IMR-90 (cell line): ENCODE measurements at regions not wholly inside any gene's neighbourhood (a gene's known extent, or its start where the extent isn't known, plus 50 kb on each side); places are given as distances from the start of the nearest gene placed in this dataset.

Experiments
- ATAC-seq: fragments of 200-7000 bp; cut with Tn5 transposase; 2 replicates; pipeline ENCODE4 v1.9.1; 2020; ENCODE audit warnings: low read depth, mild to moderate bottlenecking, moderate library complexity
- BruUV-seq: library from RNA; stranded (reverse); fragments of 400-500 nt; replicated peaks from 2 replicates; lab custom pipeline; 2021; lab: Mats Ljungman, UMichigan
- CTCF ChIA-PET: fragments of 300-600 bp; formaldehyde crosslinking; extraction: SDS; loops from one replicate; lab custom pipeline; 2021; ENCODE audit warnings: antibody characterized with exemption; lab: Yijun Ruan, JAX
- POLR2A ChIA-PET: fragments of 300-600 bp; sonication (Branson Sonifier 250); formaldehyde crosslinking; loops from one replicate; lab custom pipeline; 2022; ENCODE audit warnings: antibody characterized with exemption; ENCODE audit not compliant: unreplicated experiment; lab: Charles Lee
- DNase-seq: peaks from one replicate; pipeline ENCODE4 v3.0.0; 2013
- H2AFZ ChIP-seq: replicated peaks from 2 replicates; pipeline ENCODE3; 2013; ENCODE audit warnings: low read length, mild to moderate bottlenecking; ENCODE audit not compliant: poor library complexity
- H2AK5ac ChIP-seq: 2 replicates; pipeline ENCODE4 v1.6.1; 2013; ENCODE audit warnings: low read depth, low read length, inconsistent platforms
- H2AK9ac ChIP-seq: replicated peaks from 2 replicates; pipeline ENCODE3; 2013; ENCODE audit warnings: mild to moderate bottlenecking, low read depth, low read length, moderate library complexity; ENCODE audit not compliant: poor library complexity
- H2BK120ac ChIP-seq: 2 replicates; pipeline ENCODE4 v1.6.1; 2013; ENCODE audit warnings: low read depth, low read length, inconsistent platforms
- H2BK15ac ChIP-seq: 3 replicates; pipeline ENCODE4 v1.6.1; 2013; ENCODE audit warnings: low read depth, low read length, inconsistent platforms
- H2BK20ac ChIP-seq: 2 replicates; pipeline ENCODE4 v1.6.1; 2013; ENCODE audit warnings: low read depth, mild to moderate bottlenecking, inconsistent platforms, low read length, moderate library complexity
- H2BK5ac ChIP-seq: 2 replicates; pipeline ENCODE4 v1.6.1; 2013; ENCODE audit warnings: mild to moderate bottlenecking, low read depth, low read length, inconsistent platforms; ENCODE audit not compliant: poor library complexity, severe bottlenecking
- H3K14ac ChIP-seq: replicated peaks from 2 replicates; pipeline ENCODE4 v1.6.1; 2013; ENCODE audit warnings: low read depth, low read length, inconsistent platforms
- H3K18ac ChIP-seq: 2 replicates; pipeline ENCODE4 v1.6.1; 2013; ENCODE audit warnings: low read depth, low read length, control low read depth
- H3K23ac ChIP-seq: 2 replicates; pipeline ENCODE4 v1.6.1; 2013; ENCODE audit warnings: low read depth, low read length, inconsistent platforms
- H3K27ac ChIP-seq: 2 replicates; pipeline ENCODE4 v1.5.1; 2013; ENCODE audit warnings: mild to moderate bottlenecking, control low read depth, low read length; ENCODE audit not compliant: insufficient read depth
- H3K27me3 ChIP-seq: 2 replicates; pipeline ENCODE4 v1.6.1; 2013; ENCODE audit warnings: low read length; ENCODE audit not compliant: control insufficient read depth, insufficient read depth
- H3K36me3 ChIP-seq: 2 replicates; pipeline ENCODE4 v1.6.1; 2013; ENCODE audit warnings: low read length, mixed read lengths; ENCODE audit not compliant: control insufficient read depth, insufficient read depth
- H3K4ac ChIP-seq: 2 replicates; pipeline ENCODE4 v1.6.1; 2013; ENCODE audit warnings: low read depth, low read length, inconsistent platforms
- H3K4me1 ChIP-seq: 2 replicates; pipeline ENCODE4 v1.6.1; 2013; ENCODE audit warnings: low read length, mixed read lengths; ENCODE audit not compliant: control insufficient read depth, insufficient read depth
- H3K4me2 ChIP-seq: 2 replicates; pipeline ENCODE4 v1.6.1; 2013; ENCODE audit warnings: low read depth, mild to moderate bottlenecking, control low read depth, low read length, moderate library complexity
- H3K4me3 ChIP-seq: 2 replicates; pipeline ENCODE4 v1.5.1; 2013; ENCODE audit warnings: low read depth, mild to moderate bottlenecking, control low read depth, low read length, moderate library complexity; ENCODE audit not compliant: insufficient read depth
- H3K56ac ChIP-seq: 2 replicates; pipeline ENCODE4 v1.6.1; 2013; ENCODE audit warnings: low read length, inconsistent platforms; ENCODE audit not compliant: insufficient read depth; ENCODE audit errors: extremely low read depth
- H3K79me1 ChIP-seq, 2 experiments: 2 replicates each; pipeline ENCODE4 v1.6.1; 2013; ENCODE audit warnings: low read length in 2 of 2, inconsistent platforms in 1 of 2, low read depth in 1 of 2
- H3K9ac ChIP-seq: 2 replicates; pipeline ENCODE4 v1.6.1; 2013; ENCODE audit warnings: low read depth, low read length, control low read depth
- H3K9me1 ChIP-seq: 2 replicates; pipeline ENCODE4 v1.6.1; 2013; ENCODE audit warnings: low read length, inconsistent platforms; ENCODE audit not compliant: insufficient read depth
- H3K9me3 ChIP-seq: 2 replicates; pipeline ENCODE4 v1.6.1; 2013; ENCODE audit warnings: low read length; ENCODE audit not compliant: control insufficient read depth, insufficient read depth
- H4K20me1 ChIP-seq: 2 replicates; pipeline ENCODE4 v1.6.1; 2013; ENCODE audit warnings: low read length, inconsistent platforms; ENCODE audit not compliant: insufficient read depth
- H4K5ac ChIP-seq: 2 replicates; pipeline ENCODE4 v1.6.1; 2013; ENCODE audit warnings: mild to moderate bottlenecking, low read depth, low read length, control low read depth
- H4K8ac ChIP-seq, 2 experiments: 2 replicates each; pipeline ENCODE4 v1.6.1; 2013; ENCODE audit warnings: low read depth in 2 of 2, low read length in 2 of 2, control low read depth in 1 of 2, inconsistent platforms in 1 of 2
- H4K91ac ChIP-seq: 2 replicates; pipeline ENCODE4 v1.6.1; 2013; ENCODE audit warnings: low read depth, low read length, inconsistent platforms; ENCODE audit not compliant: insufficient read depth
- CEBPB ChIP-seq: IDR thresholded peaks from 2 replicates; pipeline ENCODE4 v1.6.1; 2012; ENCODE audit warnings: low read depth, low read length, improper control_type of control experiment
- CHD1 ChIP-seq: IDR thresholded peaks from 2 replicates; pipeline ENCODE4 v1.6.1; 2012; ENCODE audit warnings: low read depth, low read length, improper control_type of control experiment
- CTCF ChIP-seq: conservative IDR thresholded peaks from 2 replicates; pipeline ENCODE4 v1.5.1; 2012; ENCODE audit warnings: mild to moderate bottlenecking, low read depth, low read length, improper control_type of control experiment
- MXI1 ChIP-seq: IDR thresholded peaks from 2 replicates; pipeline ENCODE4 v1.6.1; 2012; ENCODE audit warnings: low read depth, mild to moderate bottlenecking, low read length, moderate library complexity, borderline replicate concordance
- NFE2L2 ChIP-seq: fragments of 150-350 bp; IDR thresholded peaks from 2 replicates; pipeline ENCODE4 v1.6.1; 2016; ENCODE audit warnings: low read depth, mild to moderate bottlenecking, low read length
- RCOR1 ChIP-seq: IDR thresholded peaks from 2 replicates; pipeline ENCODE4 v1.6.1; 2012; ENCODE audit warnings: mild to moderate bottlenecking, low read length, improper control_type of control experiment; ENCODE audit not compliant: insufficient replicate concordance
- WGBS, 2 experiments: methylation state at CpG; one replicate each; pipeline versions ENCODE4 v1.1.5 to v1.1.7; 2013; ENCODE audit warnings: missing lambda C conversion rate in 2 of 2; ENCODE audit not compliant: insufficient read length in 1 of 2; ENCODE audit errors: extremely low coverage in 2 of 2; 5-methylcytosine and 5-hydroxymethylcytosine counted together
- dilution Hi-C: fragments of 300-500 bp; cut with HindIII; formaldehyde crosslinking; loops from one replicate; pipeline ENCODE4 v1.14.3; 2018; ENCODE audit warnings: low sequenced_read_pairs; ENCODE audit not compliant: unreplicated experiment
- in situ Hi-C: fragments of 300-500 bp; cut with MboI; formaldehyde crosslinking; loops from 3 replicates; pipeline ENCODE4 v1.14.3; 2019; ENCODE audit warnings: low sequenced_read_pairs, inconsistent platforms, mixed read lengths
- intact Hi-C: fragments of 100-400 bp; cut with micrococcal nuclease; formaldehyde crosslinking; loops from 2 replicates; pipeline ENCODE4 v1.10.0; 2022

DNA sequence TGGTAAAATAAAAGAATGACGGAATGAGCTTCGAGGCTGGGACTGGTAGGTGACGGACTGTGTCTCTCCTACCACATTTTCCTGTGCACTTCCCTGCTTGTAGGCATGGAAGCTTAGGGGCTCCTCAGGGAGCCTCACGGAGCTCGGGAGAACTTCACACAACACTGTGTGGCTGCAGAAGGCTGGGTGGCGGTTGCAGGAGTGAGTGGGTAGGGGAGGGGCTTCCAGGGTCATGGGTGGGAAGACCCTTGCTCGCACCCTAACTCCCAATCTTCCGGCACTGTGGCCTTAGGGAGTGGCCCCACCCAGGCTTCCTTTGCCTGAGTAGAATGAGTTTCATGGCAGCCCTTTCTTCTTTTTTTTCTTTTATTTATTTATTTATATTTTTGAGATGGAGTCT lies 128.6 kb downstream of the INHBB start:
- Histone ChIP-seq H3K18ac (no peak overlapping the region), H4K20me1 (no peaks in the 10 kb centered on the region), H3K56ac (no peak overlapping the region), H3K9me3 (peaks cover 8% of the 10 kb centered on the region), H3K9me1 (peaks cover 13% of the 10 kb centered on the region), H3K23ac (no peak overlapping the region), H4K91ac (no peak overlapping the region), H2BK15ac (no peak overlapping the region), H3K14ac (no peak overlapping the region), H4K5ac (no peak overlapping the region), H3K9ac (no peak overlapping the region), H2BK5ac (no peak overlapping the region), H3K4me3 (no peak overlapping the region), H2AFZ (no peak overlapping the region), H3K4me2 (no peak overlapping the region), H3K4me1 (peaks cover 11% of the 10 kb centered on the region), H3K36me3 (no peaks in the 10 kb centered on the region), H2AK5ac (no peak overlapping the region), H3K4ac (no peak overlapping the region), H2BK20ac (no peak overlapping the region), H2AK9ac (no peak overlapping the region), H2BK120ac (no peak overlapping the region), H4K8ac (no peak overlapping the region), H3K27ac (no peak overlapping the region), H3K79me1 (no peaks in the 10 kb centered on the region), H3K27me3 (peaks cover 6% of the 10 kb centered on the region)
- no CpG with 5 or more reads among the region's 8 CpGs for WGBS, 2 experiments
- dilution Hi-C loops (no loop called here), in situ Hi-C loops (no loop called here), intact Hi-C loops (no loop called here)
- ATAC-seq (no peak), DNase-seq (no peak)
- BruUV-seq = no TSS peak
- ChIA-PET CTCF (no interaction called here), POLR2A (no interaction called here)
- TF ChIP-seq CTCF = no peak
- TF ChIP-seq CEBPB = no peak
- no peak for TF ChIP-seq RCOR1
- TF ChIP-seq NFE2L2 = no peak
- no peak for TF ChIP-seq CHD1
- TF ChIP-seq MXI1 = no peak
